Omental fat pad (tissue), 3 donors: ENCODE measurements at regions not wholly inside any gene's neighbourhood (a gene's known extent, or its start where the extent isn't known, plus 50 kb on each side); places are given as distances from the start of the nearest gene placed in this dataset.

Experiments
- ATAC-seq: fragments of 150-250 bp; one replicate; pipeline ENCODE4 v1.9.1; 2016; ENCODE audit warnings: mild to moderate bottlenecking, moderate library complexity; ENCODE audit not compliant: low FRiP score
- DNase-seq: peaks from one replicate; pipeline ENCODE4 v3.0.0-alpha.2; 2019; ENCODE audit warnings: low spot score
- CTCF ChIP-seq, 3 donors: fragments of 450-650 bp; IDR thresholded peaks; one replicate each; pipeline ENCODE4 v1.5.1; 2016 to 2017; ENCODE audit warnings: antibody characterized with exemption in 3 of 3, mild to moderate bottlenecking in 3 of 3, moderate library complexity in 2 of 3

DNA sequence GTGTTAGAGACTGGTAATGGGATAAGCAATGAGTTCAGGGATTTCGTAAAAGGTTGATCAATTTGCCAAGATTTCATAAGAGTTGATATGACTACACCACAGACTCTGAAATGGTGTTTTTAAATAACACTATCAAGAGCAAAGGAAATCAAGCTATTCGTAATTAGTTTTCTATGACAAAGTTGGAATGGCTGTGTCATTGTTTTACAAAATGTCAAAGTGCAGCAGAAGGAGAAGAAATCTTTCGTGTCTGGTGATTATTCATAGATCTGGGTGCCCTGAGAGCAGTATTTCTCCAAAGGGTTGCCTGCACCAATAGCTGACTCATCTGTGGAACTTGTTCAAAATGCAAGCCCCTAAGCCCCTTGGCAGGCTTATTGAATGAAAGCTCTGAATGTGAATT, 70.1 kb downstream of the NABP1 start:
- ATAC-seq = peak; percentile 75
- no peak for DNase-seq
- TF ChIP-seq CTCF (IDR thresholded peaks at IDR 0.05) = no peak

- no peak for TF ChIP-seq CTCF (IDR thresholded peaks at IDR 0.05)
- ATAC-seq = peak; percentile 47
- no peak for DNase-seq
Observed at GRCh38 chr2:191748528-191749180, 70.7 kb downstream of the NABP1 start.

DNA sequence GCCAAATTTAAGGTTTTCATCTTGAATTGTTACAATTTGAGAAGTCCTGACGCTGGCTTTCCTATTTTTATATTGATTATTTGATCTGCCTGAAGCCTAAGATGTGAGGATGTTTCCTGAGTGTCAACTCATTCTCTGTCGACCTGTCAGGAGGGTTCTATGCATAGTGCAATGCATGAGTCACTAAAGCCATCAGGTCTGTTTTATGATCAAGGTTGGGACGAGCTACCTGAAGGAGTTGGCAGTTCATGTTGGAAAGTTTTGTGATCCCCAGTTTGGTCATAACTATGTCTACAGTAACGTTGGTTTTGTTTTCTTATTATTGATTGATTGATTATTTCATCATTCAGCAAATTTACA, 71.2 kb downstream of the NABP1 start:
- ATAC-seq = no peak
- no peak for TF ChIP-seq CTCF (IDR thresholded peaks at IDR 0.05)
- no peak for DNase-seq

DNA sequence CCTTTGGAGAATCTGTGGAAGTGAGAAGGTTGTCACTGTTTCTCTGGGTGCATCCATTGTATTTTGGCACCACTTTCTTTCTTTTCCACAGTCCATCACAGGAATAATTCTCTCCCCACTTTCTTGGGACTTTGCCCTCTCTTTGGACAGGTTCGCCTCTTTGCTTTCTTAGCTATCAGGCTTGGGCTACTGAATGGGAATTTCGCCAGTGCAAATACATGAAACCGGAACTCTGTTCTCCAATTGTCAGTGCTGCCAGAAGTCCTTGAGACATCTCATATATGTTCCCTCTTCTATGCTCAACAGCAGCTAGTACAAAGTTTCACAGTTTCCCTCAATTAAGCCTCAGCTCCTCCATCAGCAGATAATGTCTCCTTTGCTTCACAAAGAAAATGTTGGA, 76.2 kb downstream of the NABP1 start:
- TF ChIP-seq CTCF (IDR thresholded peaks at IDR 0.05) = no peak
- no peak for ATAC-seq
- no peak for DNase-seq

DNA sequence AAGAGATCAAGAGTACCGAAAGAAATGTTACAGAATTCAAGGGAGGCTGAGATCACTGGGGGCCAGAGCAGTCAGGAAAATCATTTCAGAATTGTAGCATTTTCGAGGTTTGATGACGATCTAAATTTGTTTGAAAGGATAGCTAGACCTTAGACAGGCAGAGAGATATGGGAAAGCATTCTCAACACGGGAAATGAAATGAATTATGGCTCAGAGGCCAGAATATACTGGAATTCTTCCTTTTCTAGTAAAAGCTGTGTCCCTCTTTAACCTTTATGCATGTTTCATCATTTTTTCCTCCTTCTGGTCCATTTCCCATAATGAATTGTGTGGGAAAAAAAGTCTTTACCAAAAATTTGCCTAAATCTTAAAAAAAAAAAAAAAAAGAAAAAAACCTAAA, 78.8 kb downstream of the NABP1 start:
- no peak for TF ChIP-seq CTCF (IDR thresholded peaks at IDR 0.05)
- DNase-seq (no peak), ATAC-seq (peak; percentile 86)

- TF ChIP-seq CTCF (IDR thresholded peaks at IDR 0.05) = no peak
Observed at GRCh38 chr2:191757208-191757607, 79.3 kb downstream of the NABP1 start.

More at GRCh38 chr2:191757208-191757607, 79.3 kb downstream of the NABP1 start:
- ATAC-seq (no peak), DNase-seq (no peak)
